Ammon's horn (tissue), 1 donor: ENCODE measurements at regions not wholly inside any gene's neighbourhood (a gene's known extent, or its start where the extent isn't known, plus 50 kb on each side); places are given as distances from the start of the nearest gene placed in this dataset.

Experiments
- DNase-seq: peaks from one replicate; pipeline ENCODE4 v3.0.0-alpha.2; 2016; ENCODE audit warnings: low spot score

GRCh38 chr11:43626798-43627197 lies 53.7 kb upstream of the HSD17B12 start:
- no peak for DNase-seq
